Right lobe of liver (tissue), 4 donors: ENCODE measurements at regions not wholly inside any gene's neighbourhood (a gene's known extent, or its start where the extent isn't known, plus 50 kb on each side); places are given as distances from the start of the nearest gene placed in this dataset.

Source experiments
- POLR2A ChIP-seq: fragments of 450-650 bp; IDR thresholded peaks from one replicate; pipeline ENCODE4 v1.6.1; 2017; ENCODE audit warnings: antibody characterized with exemption, mild to moderate bottlenecking
- TF ChIP-seq, protein P1 (sequence below), 4 donors: fragments of 200-600 bp in 3 of 4; fragments of 450-650 bp in 1 of 4; IDR thresholded peaks; one replicate each; pipeline versions ENCODE4 v1.5.1 to v1.8.0; 2016 to 2022; ENCODE audit warnings: antibody characterized with exemption in 4 of 4, mild to moderate bottlenecking in 2 of 4
- donor health status: DM: no; HTN: no; CAD: no.
- donor health status: DM: no; HTN: no; CAD: no.
- donor health status: DM: no; HTN: yes; CAD: no.

DNA sequence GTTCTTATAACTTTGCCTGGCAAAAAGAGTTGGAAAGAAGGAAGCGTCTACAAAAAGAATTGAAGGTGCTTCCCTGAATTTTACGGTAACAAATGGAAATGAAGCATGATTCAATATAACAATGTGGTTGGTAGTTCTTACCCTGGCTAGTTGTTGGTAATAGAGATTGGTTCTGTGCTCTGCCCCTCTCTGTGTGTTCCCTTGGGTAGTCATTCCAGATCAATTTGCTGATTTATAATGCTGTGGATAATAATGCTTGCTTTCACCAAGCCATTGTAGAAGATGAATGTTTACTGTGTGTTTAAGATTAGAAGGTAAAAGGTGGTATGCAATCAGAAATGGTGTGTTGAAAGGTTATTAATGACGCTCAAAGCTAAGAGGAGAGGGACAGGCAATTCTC is 577.8 kb upstream of the NXPH2 start:
- TF ChIP-seq, protein P1, sequence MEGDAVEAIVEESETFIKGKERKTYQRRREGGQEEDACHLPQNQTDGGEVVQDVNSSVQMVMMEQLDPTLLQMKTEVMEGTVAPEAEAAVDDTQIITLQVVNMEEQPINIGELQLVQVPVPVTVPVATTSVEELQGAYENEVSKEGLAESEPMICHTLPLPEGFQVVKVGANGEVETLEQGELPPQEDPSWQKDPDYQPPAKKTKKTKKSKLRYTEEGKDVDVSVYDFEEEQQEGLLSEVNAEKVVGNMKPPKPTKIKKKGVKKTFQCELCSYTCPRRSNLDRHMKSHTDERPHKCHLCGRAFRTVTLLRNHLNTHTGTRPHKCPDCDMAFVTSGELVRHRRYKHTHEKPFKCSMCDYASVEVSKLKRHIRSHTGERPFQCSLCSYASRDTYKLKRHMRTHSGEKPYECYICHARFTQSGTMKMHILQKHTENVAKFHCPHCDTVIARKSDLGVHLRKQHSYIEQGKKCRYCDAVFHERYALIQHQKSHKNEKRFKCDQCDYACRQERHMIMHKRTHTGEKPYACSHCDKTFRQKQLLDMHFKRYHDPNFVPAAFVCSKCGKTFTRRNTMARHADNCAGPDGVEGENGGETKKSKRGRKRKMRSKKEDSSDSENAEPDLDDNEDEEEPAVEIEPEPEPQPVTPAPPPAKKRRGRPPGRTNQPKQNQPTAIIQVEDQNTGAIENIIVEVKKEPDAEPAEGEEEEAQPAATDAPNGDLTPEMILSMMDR (IDR thresholded peaks at IDR 0.05): no peak
- TF ChIP-seq POLR2A: no peak
